ENCODE measurements at regions not wholly inside any gene's neighbourhood (a gene's known extent, or its start where the extent isn't known, plus 50 kb on each side); places are given as distances from the start of the nearest gene placed in this dataset.
"Not testable (repeated sequence)": the region's sequence is repeated elsewhere in the genome, so short reads cannot be mapped to it uniquely, and the experiment has no call there.

DNA sequence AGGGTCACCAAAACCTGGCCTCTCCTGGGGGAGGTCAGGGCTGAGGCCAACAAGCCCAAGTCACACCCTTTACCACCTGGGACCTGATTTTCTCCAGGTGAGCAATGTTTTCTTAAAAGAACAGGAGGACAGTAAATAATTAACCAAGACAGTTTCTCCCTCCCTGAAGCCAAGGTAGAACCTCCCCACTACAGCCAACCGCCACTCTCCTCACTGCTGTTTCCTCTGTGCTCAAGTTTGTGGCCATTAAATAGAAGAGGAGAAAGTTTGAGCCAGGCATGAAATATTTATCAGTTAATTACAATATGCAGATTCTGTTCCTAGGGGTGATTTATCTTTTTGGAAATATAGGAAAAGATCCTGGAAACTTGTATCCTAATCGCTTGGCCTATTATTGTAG, 150.6 kb upstream of the ANKRD20A1 start:
- H3K4me3 ChIP-seq (replicated peaks in 1 of 2; ENCODE audit: low read depth in 1 of 2, low read length in 2 of 2); H3K4me2 ChIP-seq (ENCODE audit: low read length); H3K9me2 ChIP-seq (ENCODE audit: insufficient read depth); H3K27ac ChIP-seq (ENCODE audit: low read depth, low read length); H3K9ac ChIP-seq (ENCODE audit: low read length); H4K20me1 ChIP-seq (ENCODE audit: insufficient read depth); H2AFZ ChIP-seq (ENCODE audit: low read depth, low read length, poor library complexity, severe bottlenecking); ATAC-seq; DNase-seq (ENCODE audit: low read depth, low spot score); CTCF ChIA-PET; H3K79me2 ChIP-seq (ENCODE audit: insufficient read depth, low read length); H3K9me3 ChIP-seq (ENCODE audit: control insufficient read depth in 1 of 2, insufficient read depth in 1 of 2, low read depth in 1 of 2, low read length in 2 of 2); H3K4me1 ChIP-seq (ENCODE audit: control insufficient read depth in 1 of 2, insufficient read depth in 2 of 2, low read length in 2 of 2); BruUV-seq (replicated peaks); RAD21 ChIA-PET (ENCODE audit: low non-redundant PET in 1 of 2, low total read pairs in 2 of 2, uncharacterized antibody in 2 of 2, unreplicated experiment in 2 of 2); POLR2A ChIA-PET; H3K27me3 ChIP-seq (ENCODE audit: insufficient read depth, low read length); H3K36me3 ChIP-seq (ENCODE audit: control insufficient read depth in 1 of 2, insufficient read depth in 2 of 2, low read length in 2 of 2); intact Hi-C loops (cut with micrococcal nuclease): not testable (repeated sequence)

DNA sequence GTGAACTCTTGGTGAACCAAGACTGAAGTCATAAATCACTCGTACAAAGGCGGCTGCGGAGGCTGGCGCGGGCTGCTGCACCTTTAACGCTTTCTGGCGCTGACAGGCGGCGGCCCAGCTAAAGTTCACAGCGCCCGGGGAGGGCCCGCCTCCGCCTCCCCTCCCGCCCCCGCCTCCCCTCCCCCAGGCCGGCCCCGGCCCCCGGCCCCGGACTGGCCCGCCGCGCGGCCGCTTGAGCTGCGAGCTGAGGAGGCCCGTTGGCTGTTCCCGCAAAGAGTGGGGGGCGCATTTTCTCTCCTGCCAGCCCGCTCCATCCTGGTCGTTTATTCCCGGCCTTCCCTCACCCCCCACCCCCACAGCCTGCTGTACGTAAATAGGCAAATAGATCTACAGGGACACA, 147.3 kb upstream of the ANKRD20A1 start:
- H3K27ac ChIP-seq (ENCODE audit: low read depth, low read length); H3K9me2 ChIP-seq (ENCODE audit: insufficient read depth); H3K4me1 ChIP-seq (ENCODE audit: control insufficient read depth in 1 of 2, insufficient read depth in 2 of 2, low read length in 2 of 2); H3K9ac ChIP-seq (ENCODE audit: low read length); H3K79me2 ChIP-seq (ENCODE audit: insufficient read depth, low read length); RAD21 ChIA-PET (ENCODE audit: low non-redundant PET in 1 of 2, low total read pairs in 2 of 2, uncharacterized antibody in 2 of 2, unreplicated experiment in 2 of 2); H3K9me3 ChIP-seq (ENCODE audit: control insufficient read depth in 1 of 2, insufficient read depth in 1 of 2, low read depth in 1 of 2, low read length in 2 of 2); CTCF ChIA-PET; POLR2A ChIA-PET; H3K4me2 ChIP-seq (ENCODE audit: low read length); BruUV-seq (replicated peaks); intact Hi-C loops (cut with micrococcal nuclease); H4K20me1 ChIP-seq (ENCODE audit: insufficient read depth); H3K4me3 ChIP-seq (replicated peaks in 1 of 2; ENCODE audit: low read depth in 1 of 2, low read length in 2 of 2); ATAC-seq; DNase-seq (ENCODE audit: low read depth, low spot score); H3K36me3 ChIP-seq (ENCODE audit: control insufficient read depth in 1 of 2, insufficient read depth in 2 of 2, low read length in 2 of 2); H2AFZ ChIP-seq (ENCODE audit: low read depth, low read length, poor library complexity, severe bottlenecking); H3K27me3 ChIP-seq (ENCODE audit: insufficient read depth, low read length): not testable (repeated sequence)

DNA sequence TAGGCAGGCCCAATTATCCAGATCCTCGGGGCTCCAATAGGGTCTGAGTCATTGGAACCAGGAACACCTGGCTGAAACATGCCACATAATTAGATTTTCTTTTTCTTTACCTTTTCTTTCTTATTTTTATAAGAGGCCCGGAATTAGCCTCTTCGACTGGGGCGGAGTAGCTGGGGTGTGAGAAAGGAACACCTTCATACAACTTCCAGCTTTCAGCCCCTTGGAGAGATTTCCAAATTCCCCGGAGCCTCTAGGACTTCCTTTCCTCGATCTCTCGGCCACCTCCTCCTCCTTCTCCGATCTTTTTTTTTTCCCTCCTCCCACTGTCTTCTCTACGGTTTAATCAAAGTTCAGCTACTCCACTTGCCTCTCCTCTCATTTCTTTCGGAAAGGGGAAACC, 146.8 kb upstream of the ANKRD20A1 start:
- RAD21 ChIA-PET (ENCODE audit: low non-redundant PET in 1 of 2, low total read pairs in 2 of 2, uncharacterized antibody in 2 of 2, unreplicated experiment in 2 of 2) = not testable (repeated sequence)
- BruUV-seq (replicated peaks) = TSS peak; percentile 44

DNA sequence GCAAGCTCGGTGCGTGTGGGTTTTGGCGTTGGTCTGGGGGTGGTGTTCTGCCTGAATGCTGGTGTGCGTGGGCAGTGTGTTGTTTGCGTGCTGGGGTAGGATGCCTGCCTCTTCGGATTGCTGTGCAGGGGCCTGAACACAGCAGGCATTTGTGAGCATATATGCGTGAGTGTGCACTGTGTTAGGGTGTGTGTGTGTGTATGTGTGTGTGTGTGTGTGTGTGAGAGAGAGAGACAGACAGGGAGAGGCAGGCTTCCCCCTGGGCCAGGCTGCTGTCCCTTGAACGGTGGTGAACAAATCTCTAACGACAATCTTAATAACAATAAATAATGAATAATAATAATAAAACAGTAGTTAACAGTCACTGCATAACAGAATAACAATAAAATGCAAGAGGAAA, 145.8 kb upstream of the ANKRD20A1 start:
- H3K36me3 ChIP-seq (ENCODE audit: control insufficient read depth in 1 of 2, insufficient read depth in 2 of 2, low read length in 2 of 2); H3K9me2 ChIP-seq (ENCODE audit: insufficient read depth); H3K79me2 ChIP-seq (ENCODE audit: insufficient read depth, low read length); H3K27ac ChIP-seq (ENCODE audit: low read depth, low read length); H3K27me3 ChIP-seq (ENCODE audit: insufficient read depth, low read length); H2AFZ ChIP-seq (ENCODE audit: low read depth, low read length, poor library complexity, severe bottlenecking); H3K9me3 ChIP-seq (ENCODE audit: control insufficient read depth in 1 of 2, insufficient read depth in 1 of 2, low read depth in 1 of 2, low read length in 2 of 2); POLR2A ChIA-PET; CTCF ChIA-PET; H3K4me1 ChIP-seq (ENCODE audit: control insufficient read depth in 1 of 2, insufficient read depth in 2 of 2, low read length in 2 of 2); DNase-seq (ENCODE audit: low read depth, low spot score); ATAC-seq; H3K4me3 ChIP-seq (replicated peaks in 1 of 2; ENCODE audit: low read depth in 1 of 2, low read length in 2 of 2); BruUV-seq (replicated peaks); H3K4me2 ChIP-seq (ENCODE audit: low read length); RAD21 ChIA-PET (ENCODE audit: low non-redundant PET in 1 of 2, low total read pairs in 2 of 2, uncharacterized antibody in 2 of 2, unreplicated experiment in 2 of 2); H3K9ac ChIP-seq (ENCODE audit: low read length); H4K20me1 ChIP-seq (ENCODE audit: insufficient read depth); intact Hi-C loops (cut with micrococcal nuclease): not testable (repeated sequence)

More for the DNA sequence above, 146.8 kb upstream of the ANKRD20A1 start:
- H3K79me2 ChIP-seq (ENCODE audit: insufficient read depth, low read length); H2AFZ ChIP-seq (ENCODE audit: low read depth, low read length, poor library complexity, severe bottlenecking); DNase-seq (ENCODE audit: low read depth, low spot score); POLR2A ChIA-PET; ATAC-seq; H3K36me3 ChIP-seq (ENCODE audit: control insufficient read depth in 1 of 2, insufficient read depth in 2 of 2, low read length in 2 of 2); H4K20me1 ChIP-seq (ENCODE audit: insufficient read depth); H3K27me3 ChIP-seq (ENCODE audit: insufficient read depth, low read length); H3K9ac ChIP-seq (ENCODE audit: low read length); H3K27ac ChIP-seq (ENCODE audit: low read depth, low read length); intact Hi-C loops (cut with micrococcal nuclease); CTCF ChIA-PET; H3K9me2 ChIP-seq (ENCODE audit: insufficient read depth); H3K9me3 ChIP-seq (ENCODE audit: control insufficient read depth in 1 of 2, insufficient read depth in 1 of 2, low read depth in 1 of 2, low read length in 2 of 2); H3K4me1 ChIP-seq (ENCODE audit: control insufficient read depth in 1 of 2, insufficient read depth in 2 of 2, low read length in 2 of 2); H3K4me2 ChIP-seq (ENCODE audit: low read length); H3K4me3 ChIP-seq (replicated peaks in 1 of 2; ENCODE audit: low read depth in 1 of 2, low read length in 2 of 2): not testable (repeated sequence)

DNA sequence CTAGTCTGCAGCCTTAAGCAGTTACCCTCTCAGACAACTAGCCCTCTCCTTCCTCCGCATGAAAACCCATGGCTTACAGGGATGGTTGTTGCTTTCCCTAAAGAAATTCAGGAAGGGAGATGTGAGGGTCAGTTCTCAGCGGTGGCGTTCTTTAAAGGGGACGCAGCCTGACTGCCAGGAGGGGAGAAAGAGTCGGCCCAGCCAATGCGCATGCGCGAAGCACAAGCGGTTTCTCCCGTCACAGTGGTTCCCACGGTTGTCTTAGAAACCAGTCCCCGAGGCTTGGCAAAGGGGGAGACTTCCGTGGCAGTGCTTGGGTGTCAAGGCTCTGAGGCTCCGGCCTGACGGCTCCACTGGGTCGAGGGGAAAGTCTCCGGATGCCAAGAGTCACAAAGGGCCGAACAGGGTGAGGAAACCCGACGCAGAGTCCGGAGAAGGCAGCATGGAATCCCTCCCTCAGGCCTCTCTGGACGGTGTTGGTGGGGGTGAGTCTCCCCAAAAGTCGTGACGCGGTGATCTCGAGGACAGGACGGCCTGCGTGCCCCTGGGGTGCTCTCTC, 140.8 kb upstream of the ANKRD20A1 start:
- H3K4me2 ChIP-seq (ENCODE audit: low read length); H3K79me2 ChIP-seq (ENCODE audit: insufficient read depth, low read length); POLR2A ChIA-PET; H4K20me1 ChIP-seq (ENCODE audit: insufficient read depth); H3K27me3 ChIP-seq (ENCODE audit: insufficient read depth, low read length); ATAC-seq; H3K4me3 ChIP-seq (replicated peaks in 1 of 2; ENCODE audit: low read depth in 1 of 2, low read length in 2 of 2); H3K9me2 ChIP-seq (ENCODE audit: insufficient read depth); H3K9me3 ChIP-seq (ENCODE audit: control insufficient read depth in 1 of 2, insufficient read depth in 1 of 2, low read depth in 1 of 2, low read length in 2 of 2); H3K36me3 ChIP-seq (ENCODE audit: control insufficient read depth in 1 of 2, insufficient read depth in 2 of 2, low read length in 2 of 2); CTCF ChIA-PET; H2AFZ ChIP-seq (ENCODE audit: low read depth, low read length, poor library complexity, severe bottlenecking); DNase-seq (ENCODE audit: low read depth, low spot score); H3K27ac ChIP-seq (ENCODE audit: low read depth, low read length); RAD21 ChIA-PET (ENCODE audit: low non-redundant PET in 1 of 2, low total read pairs in 2 of 2, uncharacterized antibody in 2 of 2, unreplicated experiment in 2 of 2); BruUV-seq (replicated peaks); H3K4me1 ChIP-seq (ENCODE audit: control insufficient read depth in 1 of 2, insufficient read depth in 2 of 2, low read length in 2 of 2); H3K9ac ChIP-seq (ENCODE audit: low read length); intact Hi-C loops (cut with micrococcal nuclease): not testable (repeated sequence)
